NCI-H345 treated with DMSO at 0.1 percent for 48 hours (cell line): ENCODE measurements at regions not wholly inside any gene's neighbourhood (a gene's known extent, or its start where the extent isn't known, plus 50 kb on each side); places are given as distances from the start of the nearest gene placed in this dataset.

Experiments
- DNase-seq: peaks from one replicate; lab custom pipeline; 2025; ENCODE audit not compliant: unreplicated experiment; lab: John Stamatoyannopoulos, UW

DNA sequence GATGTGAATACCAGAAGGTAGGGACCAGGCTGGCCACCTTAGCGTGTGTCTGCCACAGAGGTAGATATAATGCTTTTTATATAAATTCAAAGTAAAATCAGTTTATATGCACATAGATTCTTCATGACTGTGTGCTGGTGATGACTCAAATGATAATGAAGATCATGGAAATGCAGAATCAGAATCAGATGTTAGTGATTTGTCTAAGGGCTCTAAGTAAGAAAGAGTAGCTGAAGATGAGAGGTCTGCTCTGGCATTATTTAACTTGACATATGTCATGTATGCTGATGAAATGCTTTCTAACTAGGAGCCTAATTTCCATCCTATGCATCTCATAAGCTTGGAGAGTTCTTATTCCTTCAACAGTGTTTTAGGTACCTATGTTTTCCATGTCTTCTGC is 50.3 kb upstream of the DPH6 start:
- DNase-seq = no peak

DNA sequence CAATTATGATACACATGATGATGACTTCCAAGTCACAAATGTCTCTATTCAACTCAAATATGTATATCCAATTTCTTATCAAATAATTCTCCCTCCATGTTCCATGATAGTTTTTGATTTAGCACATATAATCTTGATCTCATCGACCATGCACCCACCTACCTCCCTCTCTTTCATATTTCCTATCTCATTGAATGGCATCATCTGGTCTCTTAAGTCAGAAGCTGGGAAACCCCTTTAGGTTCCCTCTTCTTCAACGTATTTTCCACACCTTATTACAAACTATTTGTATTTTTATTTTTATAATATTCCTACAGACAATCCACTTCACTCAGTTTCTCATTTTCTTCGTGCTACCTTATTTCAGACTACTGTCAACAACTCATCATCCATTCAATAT is 56.9 kb upstream of the DPH6 start:
- DNase-seq = no peak

DNA sequence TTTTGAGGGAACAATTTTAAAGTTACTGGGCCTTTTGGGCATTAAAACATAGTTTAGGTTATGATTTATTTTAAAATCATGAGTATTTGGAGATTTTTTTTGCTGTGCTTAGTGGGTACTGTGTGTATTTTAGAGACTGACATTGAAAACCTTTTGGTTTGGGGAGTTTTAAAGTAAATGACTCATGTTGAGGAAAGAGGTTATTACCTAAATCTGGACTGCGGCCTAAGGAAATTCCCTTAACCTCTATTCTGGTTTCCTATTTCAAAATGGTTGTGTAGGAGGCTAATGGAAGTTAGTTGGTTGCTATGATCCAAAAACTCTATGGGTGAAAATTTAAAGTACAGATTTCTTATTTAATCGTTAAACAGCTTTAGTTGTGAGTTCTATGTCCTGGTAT is 57.3 kb upstream of the DPH6 start:
- DNase-seq = no peak

DNA sequence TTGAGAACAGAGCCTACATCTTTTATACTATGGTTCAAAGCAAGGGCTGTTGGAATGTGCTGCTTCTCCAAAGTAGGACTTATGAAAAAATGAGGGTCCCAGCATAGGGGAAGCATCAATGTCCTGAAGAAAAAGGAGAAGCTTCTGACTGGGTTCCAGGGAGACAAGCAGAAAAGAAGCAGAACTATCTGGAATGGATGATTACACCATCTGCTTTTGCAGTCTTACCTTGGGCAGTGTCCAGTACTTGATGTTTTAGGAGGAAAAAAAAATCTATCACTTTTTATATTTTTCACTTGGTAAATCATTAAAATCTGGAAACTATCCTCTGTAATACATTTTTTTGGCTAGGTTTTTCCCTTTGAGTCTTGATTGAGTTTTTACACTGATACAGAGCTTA is 57.9 kb upstream of the DPH6 start:
- no peak for DNase-seq

DNA sequence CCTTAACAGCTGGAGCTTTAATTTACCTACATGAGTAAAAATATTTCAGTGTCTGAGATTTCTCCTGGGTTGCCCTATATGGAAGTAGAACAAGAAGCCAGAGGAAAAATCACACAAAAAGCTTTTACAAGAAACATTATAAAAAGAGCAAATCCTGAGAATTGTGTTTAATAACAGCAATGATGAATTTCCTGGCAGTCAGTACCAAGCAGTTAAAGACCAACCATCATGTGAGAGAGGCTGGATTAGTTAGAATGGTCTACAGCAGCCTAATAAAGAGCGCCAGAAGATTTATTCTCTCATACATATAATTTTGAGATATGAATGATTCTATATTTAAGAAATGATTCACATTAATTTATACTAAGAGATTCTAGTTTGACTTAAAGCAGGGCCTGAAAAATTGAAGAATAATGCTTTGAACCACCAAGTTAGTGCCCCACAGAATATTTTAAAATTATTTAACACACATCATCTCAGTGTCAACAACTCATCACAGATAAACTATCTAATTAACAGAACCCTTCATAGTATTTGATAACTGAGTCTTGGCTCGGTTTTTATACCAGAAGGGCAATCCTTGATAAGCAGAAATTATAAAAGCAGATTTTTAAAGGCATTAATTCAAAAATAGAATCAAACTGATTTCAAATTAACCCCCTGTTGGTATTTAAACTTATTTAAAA is 59.9 kb upstream of the DPH6 start:
- DNase-seq = no peak

DNA sequence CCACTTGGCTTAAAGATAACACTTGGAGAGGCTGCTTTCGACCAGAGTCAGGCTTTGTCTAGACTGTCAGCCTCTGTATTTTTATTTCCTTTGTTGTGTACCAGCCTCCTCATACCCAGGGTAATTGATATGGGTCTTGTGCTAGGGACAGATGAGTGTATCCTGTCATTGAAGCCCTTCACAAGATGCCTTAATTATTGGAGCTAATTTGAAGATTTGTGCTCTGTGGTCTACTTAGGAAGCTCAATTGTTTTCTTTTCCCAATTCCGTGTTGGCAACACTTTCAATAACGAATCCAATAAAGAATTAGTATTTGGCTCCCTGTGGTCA is 60.5 kb upstream of the DPH6 start:
- DNase-seq = no peak

DNA sequence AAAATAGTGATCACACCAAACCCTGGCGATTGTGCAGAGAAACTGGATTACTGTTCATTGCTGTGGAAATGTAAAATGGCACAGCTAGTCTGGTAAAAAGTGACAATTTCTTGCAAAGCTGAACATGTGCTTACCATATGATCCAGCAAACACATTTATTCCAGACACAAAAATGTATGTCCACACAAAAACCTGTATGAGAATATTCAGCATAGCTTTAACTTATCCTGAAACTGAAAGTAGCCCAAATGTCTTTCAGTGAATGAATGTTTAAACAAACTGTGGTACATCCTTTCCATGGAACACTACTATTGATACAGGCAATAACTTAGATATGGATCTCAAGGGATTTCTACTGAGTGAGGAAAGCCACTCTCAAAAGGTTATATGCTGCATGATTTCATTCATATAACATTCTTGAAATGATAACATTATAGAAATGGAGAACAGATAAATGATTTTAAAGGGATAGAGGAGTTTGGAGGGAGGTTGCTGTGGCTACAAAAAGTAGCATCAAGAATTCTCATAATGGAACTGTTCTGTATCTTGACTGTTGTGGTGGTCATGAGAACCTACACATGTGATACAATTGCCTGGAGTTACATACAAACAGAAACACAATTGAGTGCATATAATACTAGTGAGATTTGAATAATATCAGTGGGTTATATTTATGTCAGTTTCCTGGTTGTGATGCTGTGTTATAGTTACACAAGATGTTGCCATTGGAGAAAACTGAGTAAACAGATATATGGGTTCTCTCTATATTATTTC is 70.7 kb upstream of the DPH6 start:
- DNase-seq = no peak

DNA sequence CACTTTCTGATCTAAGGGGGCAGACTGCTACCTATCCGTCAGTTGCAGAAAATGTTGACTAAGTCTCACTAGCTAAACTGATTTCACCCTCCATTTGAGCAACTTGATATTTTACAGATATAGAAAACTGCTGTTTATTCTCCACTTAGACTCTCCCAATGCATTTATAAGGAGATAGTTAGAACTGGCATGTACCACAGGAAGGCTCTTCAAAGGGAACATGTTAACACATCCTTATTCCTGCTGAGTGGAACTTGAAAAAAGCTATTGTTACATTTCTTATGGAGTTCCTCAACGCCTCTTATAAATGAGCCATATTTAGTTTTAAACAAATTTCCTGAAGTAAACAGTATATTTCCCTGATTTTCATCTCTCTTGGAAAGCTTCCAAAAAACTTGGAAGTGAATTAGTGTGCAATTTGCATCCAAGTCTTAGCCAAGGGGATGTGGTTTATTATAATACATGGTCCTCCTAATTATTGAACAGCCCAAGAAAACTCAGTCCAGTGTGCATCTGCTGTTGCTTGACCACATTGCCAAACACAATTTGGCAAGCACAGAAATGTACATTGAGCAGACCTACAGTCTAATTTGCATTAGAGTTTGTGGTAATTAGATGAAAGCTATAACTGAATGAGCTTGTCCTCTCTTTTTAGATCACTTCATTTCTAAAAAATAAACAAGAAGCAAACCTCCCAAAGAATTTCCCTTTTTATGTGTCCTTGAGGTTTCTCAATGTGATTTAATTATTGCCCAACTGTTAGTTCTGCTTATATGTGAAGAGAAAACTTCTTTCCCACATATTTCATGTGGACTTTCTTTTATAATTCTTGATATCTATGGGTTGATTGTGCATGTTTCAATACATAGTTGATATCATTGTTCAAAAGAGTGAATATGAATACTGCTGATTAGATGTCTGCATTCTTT is 72.6 kb upstream of the DPH6 start:
- DNase-seq = no peak

DNA sequence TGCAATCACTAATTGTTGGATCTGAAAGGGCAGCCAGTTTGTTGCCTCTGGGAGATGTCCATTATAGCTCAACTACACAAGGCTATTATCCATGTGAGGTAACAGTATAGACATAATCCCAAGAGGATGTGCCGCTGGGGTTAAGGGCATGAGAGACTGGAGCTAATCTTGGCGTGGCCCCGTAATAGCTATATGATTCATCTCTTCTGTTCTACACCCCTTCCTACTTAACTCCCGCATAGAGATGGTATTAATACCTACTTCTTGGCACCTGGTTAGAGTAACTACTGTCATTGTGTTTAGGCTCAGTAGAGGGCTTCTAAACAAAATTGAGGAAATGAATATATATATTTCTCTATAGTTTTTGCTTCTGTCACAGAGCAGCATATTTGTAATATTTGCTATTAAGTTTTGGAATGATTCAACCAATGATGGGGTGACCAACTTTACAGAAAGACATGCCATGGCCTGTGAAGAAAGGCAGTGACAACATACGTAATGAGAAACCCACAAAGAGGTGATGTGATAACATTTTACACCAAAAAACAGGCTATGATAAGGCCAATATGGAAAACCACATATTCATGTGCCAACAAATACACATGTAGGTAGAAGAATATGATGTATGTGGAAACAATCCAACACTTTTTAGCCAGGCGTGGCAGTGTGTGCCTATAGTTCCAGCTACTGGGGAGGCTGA is 76.8 kb upstream of the DPH6 start:
- DNase-seq = no peak

DNA sequence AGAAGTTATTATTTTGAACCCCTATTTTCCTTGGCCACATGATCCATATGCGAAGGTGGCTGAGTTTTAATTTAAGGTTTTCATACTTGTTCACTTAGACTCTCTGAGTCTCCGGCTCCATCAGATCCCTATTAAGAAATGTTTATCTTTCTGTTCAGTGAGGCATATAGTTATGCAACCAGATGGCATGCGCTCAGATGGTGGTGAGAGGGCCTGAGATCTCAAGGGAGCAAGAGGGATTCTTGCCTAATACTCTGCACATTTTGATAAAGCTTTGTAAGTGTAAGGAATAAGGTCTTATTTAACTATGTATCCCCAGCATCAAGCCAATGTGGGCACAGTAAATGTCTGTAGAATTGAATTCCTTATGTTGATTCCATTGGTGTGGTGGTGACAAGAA is 78.9 kb upstream of the DPH6 start:
- DNase-seq = no peak

DNA sequence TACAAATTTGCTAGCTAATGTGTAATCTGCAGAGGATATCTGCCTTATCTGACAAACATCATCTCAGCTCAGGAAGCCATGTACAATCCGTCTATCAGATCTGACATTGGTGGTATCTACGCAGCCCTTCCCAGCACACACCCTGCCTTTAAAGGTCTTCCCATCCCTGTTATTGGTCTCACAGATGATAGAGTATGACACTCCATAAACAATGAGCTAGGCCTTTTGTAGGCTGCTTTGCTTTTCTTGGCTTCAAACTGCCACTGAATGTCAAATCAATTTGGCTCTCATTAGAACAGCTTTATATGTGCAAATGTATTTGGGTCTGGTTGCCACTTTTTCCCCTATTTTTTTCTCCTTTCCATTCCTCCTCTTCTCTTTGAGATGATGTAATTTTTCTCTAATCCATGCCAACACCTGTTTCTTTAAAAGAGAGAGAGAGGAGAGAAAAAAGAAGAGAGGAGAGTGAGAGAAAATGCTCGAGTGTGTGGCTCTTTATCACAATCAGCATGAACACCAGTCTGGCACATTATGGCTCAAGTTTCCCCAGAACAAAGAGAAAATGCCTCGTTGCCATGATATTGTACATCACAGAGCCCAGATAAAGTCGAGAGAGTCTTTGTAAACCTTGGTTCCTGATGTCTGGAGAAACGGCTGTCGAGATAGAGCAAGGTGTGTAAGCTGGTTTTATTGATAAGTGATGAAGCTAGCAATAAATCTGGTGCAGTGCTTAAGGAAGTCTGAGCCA is 80.8 kb upstream of the DPH6 start:
- DNase-seq = peak; percentile 34

DNA sequence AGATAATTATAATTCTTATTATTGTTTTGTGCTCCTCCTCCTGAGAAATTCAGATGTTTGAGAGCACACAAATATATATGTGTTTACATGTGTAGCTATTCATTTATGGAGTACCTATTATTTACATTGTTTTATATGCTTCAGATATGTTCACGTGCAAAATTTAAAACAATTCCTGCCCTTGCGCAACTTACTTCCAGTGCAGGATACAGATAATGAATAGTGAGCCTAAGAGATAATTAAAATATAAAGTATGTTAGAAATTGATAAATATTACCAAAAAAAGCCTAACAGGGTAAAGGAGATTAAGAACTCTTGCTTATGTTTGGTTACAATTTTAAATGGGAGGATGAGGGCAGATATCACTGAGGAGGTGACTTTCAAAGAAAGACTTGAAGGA is 81.7 kb upstream of the DPH6 start:
- no peak for DNase-seq

DNA sequence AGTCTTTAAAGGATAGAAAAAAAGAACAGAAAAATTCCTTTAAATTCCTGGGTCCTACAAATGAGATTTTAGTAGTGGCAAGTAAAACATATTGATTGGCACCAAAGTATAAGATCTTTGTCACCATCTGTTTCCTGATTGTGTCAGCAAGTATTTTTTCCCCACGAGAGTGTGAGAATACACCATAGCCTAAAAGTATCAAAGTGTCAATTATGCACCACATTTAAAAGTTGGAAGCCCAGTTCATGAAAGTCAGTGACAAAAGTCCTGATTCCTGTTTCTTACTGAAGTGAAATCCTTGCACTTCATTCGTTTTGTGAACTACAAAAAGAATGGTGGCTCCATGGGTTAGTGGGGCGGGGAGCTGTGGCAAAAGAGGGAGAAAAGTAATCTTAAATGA is 83.8 kb upstream of the DPH6 start:
- no peak for DNase-seq

DNA sequence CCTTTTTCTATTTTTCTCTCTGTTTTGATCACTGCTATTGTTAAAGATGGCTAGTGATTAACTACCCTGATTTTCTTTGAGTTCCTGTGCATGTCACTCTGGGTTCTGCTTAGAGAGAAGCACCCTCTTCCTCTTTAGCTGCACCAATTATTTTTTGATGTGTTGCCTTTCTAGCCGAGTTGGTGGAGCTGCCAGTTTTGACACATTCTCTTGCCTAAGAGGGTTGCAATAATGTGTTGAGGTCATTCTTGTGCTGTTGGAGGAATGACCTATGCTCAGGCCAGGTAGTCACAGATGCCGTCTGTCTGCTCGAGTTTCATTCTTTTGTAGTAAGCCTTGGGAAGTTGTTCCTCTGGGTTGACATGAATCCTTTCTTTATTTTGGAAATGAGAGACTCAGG is 84.6 kb upstream of the DPH6 start:
- DNase-seq = no peak

DNA sequence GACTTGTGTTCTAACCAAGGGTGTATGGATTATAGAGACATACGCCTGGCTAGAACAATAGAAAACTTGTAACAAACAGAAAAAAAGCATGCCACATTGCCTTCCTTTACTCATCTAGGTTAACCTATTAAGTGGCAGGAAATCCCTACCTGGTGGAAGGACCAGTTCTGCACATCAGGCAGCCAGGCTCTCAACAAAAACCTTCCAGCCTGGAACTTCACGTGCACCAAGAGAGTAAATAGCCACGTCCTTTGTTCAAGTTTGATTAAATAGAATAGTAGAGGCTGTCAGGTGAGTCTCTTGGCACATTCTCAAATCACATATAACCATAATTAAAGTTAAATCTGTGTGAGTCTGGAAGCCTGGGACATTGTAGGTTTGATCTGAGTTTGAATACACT is 85.0 kb upstream of the DPH6 start:
- DNase-seq = peak; percentile 90

DNA sequence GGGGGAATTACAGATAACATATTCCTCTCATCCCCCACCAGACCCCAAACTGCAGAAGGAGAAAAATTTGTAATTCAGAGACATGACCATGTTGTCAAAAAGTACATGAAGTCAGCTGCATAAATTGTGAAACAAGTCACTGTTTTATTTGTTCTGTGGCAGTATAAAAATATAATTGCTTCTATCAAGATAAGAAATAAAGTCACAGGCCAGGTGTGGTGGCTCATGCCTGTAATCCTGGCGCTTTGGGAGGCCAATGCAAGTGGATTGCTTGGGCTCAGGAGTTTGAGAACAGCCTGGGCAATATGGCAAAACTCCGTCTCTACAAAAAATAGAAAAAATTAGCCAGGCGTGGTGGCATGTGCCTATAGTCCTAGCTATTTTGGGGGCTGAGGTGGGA is 87.7 kb upstream of the DPH6 start:
- DNase-seq = no peak

DNA sequence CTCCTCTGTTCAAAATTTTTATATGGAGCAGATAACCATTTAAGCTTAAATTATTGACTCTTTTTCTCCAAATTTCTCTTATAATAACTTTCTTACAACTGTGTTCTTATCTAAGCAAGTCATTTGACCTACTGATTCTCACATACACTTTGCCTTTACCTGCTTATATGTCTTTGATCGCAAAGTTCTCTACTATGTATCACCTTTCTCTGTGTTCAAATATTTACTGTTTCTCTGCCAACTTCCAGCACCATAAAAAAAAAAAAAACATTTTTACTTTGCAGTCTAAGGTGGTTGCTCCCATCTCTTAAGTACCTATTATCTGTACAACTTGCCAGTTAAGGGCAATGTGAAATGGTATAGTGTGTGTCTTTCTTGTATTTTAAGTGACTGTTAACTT is 100.8 kb upstream of the DPH6 start:
- no peak for DNase-seq

DNA sequence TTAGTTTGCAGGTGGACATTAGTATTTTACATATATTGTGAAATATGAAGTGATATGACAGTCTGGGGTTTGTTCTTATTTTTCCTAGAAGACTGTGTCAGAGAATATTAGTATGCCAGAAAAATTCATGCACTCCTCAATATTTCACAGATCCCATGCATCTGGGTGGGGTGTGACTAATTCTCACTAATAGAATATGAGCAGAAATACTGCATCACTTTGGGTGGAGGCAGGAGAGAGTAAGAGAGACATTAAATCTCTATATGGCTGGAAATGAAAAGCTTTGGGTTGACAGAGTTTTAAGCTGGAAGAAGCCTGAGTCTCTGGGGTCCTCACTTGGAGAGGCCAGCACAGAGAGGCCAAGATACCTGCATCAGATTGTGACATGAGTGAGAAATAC is 101.3 kb upstream of the DPH6 start:
- no peak for DNase-seq

DNA sequence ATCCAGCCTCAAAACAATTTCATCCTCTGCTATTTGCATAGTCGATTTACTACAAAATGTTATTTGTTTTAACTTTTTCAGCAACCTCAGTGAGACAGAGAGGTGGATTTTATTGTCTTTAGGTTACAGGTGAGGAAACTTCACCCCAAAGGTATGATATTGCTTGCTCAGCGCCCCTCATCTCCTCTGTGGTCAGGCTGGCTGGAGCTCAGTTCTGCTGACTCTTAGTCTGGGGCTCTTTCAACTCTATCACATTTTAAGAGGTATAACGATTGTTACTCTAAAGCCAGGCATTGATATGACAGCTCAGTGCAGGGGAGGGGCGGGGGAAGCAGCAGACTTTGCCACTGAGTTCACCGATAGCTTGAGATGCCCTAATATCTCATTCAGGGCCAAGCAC is 103.0 kb upstream of the DPH6 start:
- DNase-seq = no peak

DNA sequence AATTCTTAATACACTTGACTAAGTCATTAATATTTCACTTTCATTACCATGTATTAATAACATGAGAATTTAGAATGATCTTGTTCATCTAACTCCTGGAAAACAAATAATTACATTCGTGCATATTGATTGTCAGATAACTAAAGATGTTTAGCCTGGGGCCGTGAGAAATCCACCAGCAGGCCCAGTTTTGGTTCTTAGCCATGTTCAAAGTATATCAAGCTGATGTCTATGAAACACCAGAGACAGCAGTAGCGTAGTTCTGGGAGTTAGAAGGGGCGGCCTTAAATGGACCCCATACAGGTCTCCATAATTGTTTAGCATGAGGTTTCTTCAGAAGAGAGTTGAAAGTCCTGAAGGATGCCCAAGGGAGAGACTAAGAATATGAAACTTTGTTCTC is 103.6 kb upstream of the DPH6 start:
- no peak for DNase-seq

DNA sequence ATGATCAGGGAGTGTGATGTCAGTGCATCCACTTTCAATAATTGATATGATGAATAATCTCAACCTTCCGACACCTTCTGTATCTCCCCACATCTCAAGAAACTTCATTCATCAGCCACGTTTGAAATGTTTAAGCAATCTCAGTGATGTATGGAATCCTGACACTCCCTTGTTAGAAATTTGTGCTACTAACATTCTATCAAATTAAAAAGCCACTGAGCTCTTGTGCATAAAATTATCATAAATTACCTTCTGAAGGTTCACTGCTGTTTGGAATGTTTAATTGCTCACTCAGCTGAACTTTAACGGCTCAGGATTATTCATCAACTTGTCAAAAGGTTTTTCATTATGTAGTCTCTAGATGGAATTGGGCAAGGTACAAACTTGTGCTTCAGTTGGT is 108.4 kb upstream of the DPH6 start:
- DNase-seq = no peak
